GM18499 (cell line): ENCODE measurements at regions not wholly inside any gene's neighbourhood (a gene's known extent, or its start where the extent isn't known, plus 50 kb on each side); places are given as distances from the start of the nearest gene placed in this dataset.

ENCODE experiments used
- ATAC-seq: cut with Tn5 transposase; IDR thresholded peaks from one replicate; pipeline ENCODE4 v1.9.1; 2021; ENCODE audit warnings: moderate number of reproducible peaks; ENCODE audit not compliant: insufficient read depth, unreplicated experiment

DNA sequence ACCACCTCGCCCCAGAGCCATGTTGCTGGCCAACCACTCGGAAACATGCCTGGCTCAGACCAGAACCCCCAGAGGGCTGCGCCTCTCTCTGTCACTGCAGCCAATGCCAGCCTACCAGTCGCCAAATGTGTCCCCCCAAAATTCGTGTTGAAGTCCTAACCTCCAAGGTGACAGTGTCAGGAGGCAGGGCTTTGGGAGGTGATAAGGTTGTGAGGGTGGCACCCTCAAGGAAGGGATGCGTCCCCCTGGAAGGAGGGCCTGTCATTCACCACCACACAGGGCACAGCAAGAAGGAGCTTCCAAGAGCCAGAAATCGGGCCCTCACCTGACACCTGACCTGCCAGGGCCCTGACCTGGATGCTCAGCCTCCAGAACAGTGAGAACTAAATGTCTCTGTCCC, 291.9 kb upstream of the SALL3 start:
- no peak for ATAC-seq

DNA sequence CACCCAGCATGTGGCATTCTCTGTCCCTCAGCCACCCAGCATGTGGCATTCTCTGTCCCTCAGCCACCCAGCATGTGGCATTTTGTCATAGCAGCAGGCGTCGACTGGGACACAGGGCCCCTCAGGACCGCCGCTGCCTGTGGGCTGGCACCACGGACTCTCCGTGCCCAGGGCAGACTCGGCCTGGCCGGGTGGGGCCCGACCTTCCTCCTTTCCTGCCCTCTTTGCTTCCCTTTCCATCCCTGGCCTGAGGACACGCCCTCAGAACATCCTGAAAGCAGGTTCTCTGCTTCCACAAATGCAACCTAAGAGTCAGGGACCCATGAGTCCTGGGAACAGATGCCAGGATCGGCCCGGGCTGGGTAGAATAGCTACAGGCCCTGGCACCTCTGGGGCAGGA, 291.4 kb upstream of the SALL3 start:
- ATAC-seq = no peak

GRCh38 chr18:78688916-78689315, 290.7 kb upstream of the SALL3 start:
- ATAC-seq = no peak

DNA sequence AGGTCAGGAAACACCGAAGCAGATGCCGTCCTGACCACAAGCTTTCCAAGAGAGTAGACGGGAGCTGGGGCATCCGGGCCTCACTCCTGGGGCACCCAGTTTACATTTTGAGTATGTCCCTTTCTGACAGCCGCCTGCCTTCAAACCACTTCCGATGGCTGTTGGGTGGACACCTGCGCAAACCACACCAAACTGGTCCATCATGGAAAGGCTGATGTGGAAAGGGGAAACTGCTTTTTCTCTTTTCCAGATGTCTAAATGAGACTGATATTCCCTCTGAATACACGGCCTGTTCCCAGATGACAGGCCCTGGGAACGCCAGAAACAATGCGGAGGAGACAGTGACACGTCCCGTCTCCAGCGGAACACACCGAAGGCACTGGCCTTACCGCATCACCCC, 290.0 kb upstream of the SALL3 start:
- ATAC-seq = no peak

- peak; percentile 60 for ATAC-seq
Observed at GRCh38 chr18:78692105-78692504, 287.5 kb upstream of the SALL3 start.

DNA sequence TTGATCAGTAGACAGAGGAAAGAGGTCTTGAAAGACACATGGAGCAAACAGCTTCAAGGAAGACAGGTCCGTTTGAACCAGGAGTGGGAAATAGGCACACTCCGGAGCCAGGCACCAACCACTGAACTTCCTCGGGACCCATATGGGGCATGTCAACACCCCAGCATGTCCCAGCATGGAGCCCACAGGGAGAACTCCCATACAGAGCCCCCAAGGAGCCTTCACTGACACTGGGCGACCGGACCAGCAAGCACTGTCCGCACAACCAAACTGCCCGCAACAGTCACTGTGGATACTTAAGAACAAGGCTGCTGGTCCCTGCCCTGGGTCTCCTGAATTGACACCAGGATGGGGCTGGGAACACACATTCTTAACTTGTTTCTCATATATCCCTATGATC, 286.2 kb upstream of the SALL3 start:
- ATAC-seq = no peak

- ATAC-seq = no peak
Observed at GRCh38 chr18:78696698-78697435, 282.8 kb upstream of the SALL3 start.

- ATAC-seq = no peak
Observed at GRCh38 chr18:78697446-78697845, 282.2 kb upstream of the SALL3 start.

DNA sequence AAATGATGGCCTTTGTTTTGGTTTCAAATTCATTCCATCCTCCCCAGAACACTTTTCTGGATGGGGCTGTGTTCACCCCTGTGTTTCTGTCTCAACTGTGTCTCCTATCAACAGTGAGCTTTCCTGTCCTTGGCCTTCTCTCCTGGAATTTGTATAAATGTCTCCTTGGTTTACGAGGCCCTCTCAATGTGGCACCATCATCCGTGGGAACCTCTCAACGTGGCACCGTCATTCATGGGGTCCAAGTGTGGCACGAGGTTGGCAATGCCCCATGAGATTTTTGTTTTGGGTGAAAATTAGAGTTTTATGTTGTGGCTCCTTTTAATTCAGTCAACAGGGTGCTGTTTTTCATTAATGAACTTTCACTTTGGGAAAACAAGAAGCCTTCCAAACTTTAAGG, 280.7 kb upstream of the SALL3 start:
- ATAC-seq = no peak

DNA sequence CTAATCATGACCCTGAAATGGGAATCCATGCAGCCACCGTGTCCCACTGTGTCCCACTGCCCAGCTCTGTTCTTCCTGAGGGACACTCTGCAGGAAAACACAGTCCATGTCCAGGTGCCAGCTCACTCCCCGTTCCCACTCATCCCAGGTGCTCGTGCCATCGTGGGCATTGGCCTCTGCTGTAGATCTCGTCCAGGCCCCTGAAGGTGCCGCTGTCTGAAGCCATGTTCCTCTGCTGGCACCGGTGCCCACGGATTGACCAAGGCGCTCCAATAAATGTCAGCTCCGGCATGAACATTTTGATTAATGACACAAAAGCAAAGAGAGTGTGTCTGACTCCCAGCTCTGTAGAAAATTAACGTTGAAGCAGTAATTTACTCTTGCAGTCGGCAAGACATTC, 280.1 kb upstream of the SALL3 start:
- no peak for ATAC-seq

GRCh38 chr18:78701771-78702396, 277.7 kb upstream of the SALL3 start:
- ATAC-seq = no peak

DNA sequence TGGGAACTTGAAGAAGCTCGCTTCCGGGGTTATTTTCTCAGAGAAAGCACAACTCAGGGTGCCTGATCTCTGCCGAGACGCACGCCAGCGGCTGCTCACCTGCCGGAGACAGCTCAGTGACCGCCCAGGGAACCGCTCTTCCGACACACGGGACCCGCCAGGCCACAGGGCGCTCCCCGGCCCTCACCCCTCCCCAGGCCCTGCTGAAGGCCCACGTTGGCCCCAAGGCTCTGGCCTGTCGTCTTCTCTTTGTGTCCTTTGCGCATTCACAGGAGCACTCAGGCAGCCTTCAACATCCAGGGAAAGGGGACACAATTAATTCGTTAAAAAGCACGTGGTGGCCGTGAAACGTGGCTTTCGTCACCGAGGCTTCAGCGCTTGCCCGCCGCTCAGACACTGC, 276.3 kb upstream of the SALL3 start:
- no peak for ATAC-seq

DNA sequence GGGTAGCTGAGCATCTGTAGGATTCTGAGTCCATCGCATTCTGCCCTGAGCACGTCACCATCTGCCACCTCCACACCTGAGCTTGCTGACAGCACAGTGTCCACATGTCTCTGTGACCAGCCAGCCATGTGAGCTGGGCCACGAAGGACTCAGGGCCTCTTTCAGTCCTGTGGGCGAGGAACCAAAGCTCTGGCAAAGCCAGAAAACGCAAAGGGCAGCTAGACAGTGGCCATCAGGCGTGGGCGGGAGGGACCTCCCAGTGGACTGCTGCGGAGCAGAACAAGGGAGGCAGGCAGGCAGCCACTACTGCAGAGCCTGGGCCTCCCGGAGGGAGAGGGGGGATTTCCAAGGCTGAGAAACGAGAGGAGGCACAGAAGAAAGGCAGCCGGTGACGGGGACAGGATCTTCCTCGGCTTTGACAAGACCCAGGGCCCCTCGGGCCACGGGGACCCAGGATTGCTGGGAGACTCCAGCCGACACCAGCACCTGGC, 274.6 kb upstream of the SALL3 start:
- no peak for ATAC-seq

- ATAC-seq = no peak
Observed at GRCh38 chr18:78709261-78709809, 270.3 kb upstream of the SALL3 start.

GRCh38 chr18:78711316-78711715, 268.3 kb upstream of the SALL3 start:
- no peak for ATAC-seq

DNA sequence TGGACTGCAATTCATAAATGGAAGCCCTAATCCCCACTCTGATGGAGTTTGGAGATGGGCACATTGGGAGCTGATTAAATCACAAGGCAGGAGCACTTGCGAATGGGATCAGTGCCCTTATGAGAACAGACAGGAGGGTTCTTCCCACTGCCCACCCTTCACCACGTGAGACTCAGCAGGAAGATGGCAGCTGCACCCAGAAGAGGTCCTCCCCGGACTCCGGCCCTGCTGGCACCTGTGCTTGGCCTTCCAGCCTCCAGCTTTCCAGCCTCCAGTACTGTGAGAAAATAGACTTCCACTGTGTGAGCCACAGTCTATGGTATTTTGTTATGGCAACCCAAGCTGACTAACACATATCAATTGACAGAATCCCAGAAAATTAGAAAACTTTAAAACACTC, 267.6 kb upstream of the SALL3 start:
- ATAC-seq = no peak

GRCh38 chr18:78713069-78713468, 266.5 kb upstream of the SALL3 start:
- no peak for ATAC-seq

GRCh38 chr18:78713726-78714125, 265.9 kb upstream of the SALL3 start:
- ATAC-seq = no peak

DNA sequence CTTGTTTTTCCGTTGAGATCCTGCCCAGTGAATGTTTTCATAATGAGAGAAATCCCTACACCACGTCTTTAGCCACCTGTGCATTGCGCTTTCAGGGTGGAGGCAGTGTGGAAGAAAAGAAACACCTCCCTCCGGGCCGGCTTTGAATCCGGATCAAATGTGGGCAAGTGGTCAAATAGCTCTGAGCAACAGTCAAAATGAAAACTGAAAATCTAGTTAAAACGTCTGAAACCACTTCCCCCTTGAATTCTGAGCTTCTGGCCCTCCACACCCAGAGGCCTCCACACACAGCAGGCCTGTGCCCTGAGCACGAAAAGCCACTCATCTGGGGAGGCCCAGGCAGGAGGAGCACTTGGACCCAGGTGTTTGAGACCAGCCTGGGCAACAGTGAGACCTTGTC, 263.6 kb upstream of the SALL3 start:
- ATAC-seq = no peak

DNA sequence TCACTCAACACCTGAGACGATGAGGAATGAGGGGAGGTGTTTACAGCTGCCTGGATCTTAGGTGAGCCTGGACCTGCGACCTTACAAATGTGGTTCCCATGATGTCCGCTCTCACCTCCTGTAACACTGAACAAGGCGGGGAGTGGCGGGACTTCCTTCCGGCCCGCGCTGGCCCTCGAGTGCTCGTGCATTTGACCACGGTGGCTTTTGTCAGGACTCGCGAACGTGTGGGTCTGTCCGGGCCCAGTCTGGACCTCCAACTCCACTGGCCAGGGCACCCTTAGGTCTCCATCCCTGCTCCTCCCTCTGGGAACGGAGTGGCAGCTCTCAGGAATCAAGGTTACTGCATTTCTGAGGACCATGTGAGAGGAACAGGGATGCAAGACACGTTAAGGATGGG, 263.0 kb upstream of the SALL3 start:
- ATAC-seq = no peak

DNA sequence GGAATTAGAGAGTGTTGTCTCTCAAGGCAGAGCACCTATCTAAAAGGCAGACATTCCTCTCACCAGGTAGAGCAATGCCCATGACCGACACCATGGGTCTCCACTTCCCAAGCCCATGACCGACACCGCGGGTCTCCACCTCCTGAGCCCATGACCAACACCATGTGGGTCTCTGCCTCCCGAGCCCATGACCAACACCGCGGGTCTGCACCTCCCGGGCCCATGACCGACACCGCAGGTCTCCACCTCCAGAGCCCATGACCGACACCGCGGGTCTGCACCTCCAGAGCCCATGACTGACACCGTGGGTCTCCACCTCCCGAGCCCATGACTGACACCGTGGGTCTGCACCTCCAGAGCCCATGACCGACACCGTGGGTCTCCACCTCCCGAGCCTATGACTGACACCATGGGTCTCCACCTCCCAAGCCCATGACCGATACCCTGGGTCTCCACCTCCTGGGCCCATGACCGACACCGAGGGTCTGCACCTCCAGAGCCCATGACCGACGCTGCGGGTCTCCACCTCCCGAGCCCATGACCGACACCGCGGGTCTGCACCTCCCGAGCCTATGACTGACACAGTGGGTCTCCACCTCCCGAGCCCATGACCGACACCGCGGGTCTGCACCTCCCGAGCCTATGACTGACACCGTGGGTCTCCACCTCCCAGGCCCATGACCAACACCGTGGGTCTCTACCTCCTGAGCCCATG, 262.4 kb upstream of the SALL3 start:
- no peak for ATAC-seq
